ENCODE measurements at regions not wholly inside any gene's neighbourhood (a gene's known extent, or its start where the extent isn't known, plus 50 kb on each side); places are given as distances from the start of the nearest gene placed in this dataset.

DNA sequence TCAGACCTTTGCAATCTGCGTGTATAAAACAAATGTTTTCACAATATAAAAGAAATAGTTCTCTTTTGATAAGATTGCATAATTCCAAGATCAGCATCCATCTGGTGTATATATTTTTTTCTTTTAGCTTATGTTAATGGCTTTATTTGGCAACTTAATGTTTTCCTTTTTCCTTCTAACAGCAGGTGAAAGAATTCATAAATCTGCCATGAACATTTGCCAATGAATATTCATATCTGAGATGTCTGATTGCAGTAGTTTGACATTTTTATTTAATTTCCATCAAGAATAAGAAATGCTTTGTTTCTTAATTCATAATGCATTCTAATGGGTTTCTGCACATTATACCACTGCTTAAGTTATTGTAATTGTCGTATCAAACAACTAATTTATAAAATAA is 184.4 kb upstream of the ROBO2 start:
- H3K4me3 ChIP-seq (replicated peaks; ENCODE audit: insufficient read depth, low read length) = no peak overlapping the region
- H3K27me3 ChIP-seq (ENCODE audit: insufficient read depth, poor library complexity, severe bottlenecking) = no peaks in the 10 kb centered on the region
- DNase-seq (ENCODE audit: low read depth in 1 of 2, low spot score in 1 of 2) = no peak
- no peak overlapping the region for H3K27ac ChIP-seq (replicated peaks)
- TF ChIP-seq SPI1 (IDR thresholded peaks at IDR 0.05; ENCODE audit: borderline replicate concordance, low read depth) (no peak), GABPA (IDR thresholded peaks at IDR 0.05; ENCODE audit: low read depth) (no peak), POLR2AphosphoS5 (IDR thresholded peaks at IDR 0.05; ENCODE audit: low read depth) (no peak)
- TF ChIP-seq, protein P1, sequence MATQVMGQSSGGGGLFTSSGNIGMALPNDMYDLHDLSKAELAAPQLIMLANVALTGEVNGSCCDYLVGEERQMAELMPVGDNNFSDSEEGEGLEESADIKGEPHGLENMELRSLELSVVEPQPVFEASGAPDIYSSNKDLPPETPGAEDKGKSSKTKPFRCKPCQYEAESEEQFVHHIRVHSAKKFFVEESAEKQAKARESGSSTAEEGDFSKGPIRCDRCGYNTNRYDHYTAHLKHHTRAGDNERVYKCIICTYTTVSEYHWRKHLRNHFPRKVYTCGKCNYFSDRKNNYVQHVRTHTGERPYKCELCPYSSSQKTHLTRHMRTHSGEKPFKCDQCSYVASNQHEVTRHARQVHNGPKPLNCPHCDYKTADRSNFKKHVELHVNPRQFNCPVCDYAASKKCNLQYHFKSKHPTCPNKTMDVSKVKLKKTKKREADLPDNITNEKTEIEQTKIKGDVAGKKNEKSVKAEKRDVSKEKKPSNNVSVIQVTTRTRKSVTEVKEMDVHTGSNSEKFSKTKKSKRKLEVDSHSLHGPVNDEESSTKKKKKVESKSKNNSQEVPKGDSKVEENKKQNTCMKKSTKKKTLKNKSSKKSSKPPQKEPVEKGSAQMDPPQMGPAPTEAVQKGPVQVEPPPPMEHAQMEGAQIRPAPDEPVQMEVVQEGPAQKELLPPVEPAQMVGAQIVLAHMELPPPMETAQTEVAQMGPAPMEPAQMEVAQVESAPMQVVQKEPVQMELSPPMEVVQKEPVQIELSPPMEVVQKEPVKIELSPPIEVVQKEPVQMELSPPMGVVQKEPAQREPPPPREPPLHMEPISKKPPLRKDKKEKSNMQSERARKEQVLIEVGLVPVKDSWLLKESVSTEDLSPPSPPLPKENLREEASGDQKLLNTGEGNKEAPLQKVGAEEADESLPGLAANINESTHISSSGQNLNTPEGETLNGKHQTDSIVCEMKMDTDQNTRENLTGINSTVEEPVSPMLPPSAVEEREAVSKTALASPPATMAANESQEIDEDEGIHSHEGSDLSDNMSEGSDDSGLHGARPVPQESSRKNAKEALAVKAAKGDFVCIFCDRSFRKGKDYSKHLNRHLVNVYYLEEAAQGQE (IDR thresholded peaks at IDR 0.05; ENCODE audit: insufficient replicate concordance, low read depth) = no peak
- TF ChIP-seq, protein P2, sequence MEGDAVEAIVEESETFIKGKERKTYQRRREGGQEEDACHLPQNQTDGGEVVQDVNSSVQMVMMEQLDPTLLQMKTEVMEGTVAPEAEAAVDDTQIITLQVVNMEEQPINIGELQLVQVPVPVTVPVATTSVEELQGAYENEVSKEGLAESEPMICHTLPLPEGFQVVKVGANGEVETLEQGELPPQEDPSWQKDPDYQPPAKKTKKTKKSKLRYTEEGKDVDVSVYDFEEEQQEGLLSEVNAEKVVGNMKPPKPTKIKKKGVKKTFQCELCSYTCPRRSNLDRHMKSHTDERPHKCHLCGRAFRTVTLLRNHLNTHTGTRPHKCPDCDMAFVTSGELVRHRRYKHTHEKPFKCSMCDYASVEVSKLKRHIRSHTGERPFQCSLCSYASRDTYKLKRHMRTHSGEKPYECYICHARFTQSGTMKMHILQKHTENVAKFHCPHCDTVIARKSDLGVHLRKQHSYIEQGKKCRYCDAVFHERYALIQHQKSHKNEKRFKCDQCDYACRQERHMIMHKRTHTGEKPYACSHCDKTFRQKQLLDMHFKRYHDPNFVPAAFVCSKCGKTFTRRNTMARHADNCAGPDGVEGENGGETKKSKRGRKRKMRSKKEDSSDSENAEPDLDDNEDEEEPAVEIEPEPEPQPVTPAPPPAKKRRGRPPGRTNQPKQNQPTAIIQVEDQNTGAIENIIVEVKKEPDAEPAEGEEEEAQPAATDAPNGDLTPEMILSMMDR (IDR thresholded peaks at IDR 0.05; ENCODE audit: insufficient read depth, low read length) = no peak

DNA sequence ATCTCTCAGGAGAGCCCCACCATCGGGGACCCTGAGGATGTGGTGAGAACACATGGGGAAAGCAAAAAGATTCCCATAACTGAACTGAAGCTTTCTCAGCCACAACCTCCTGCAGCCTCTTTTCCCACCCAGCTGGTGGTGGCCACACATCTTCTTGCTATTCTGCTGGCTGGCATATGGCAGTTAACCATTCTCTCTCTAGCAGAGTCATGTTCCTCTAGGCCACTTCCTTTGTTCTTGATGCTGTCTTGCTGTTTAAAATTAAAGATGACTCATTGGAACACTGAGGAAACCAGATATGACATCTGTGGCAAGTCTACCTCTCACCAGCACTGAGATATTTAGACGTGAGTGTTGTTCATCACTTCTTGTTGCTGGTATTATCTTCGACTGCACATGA is 180.3 kb upstream of the ROBO2 start:
- DNase-seq (ENCODE audit: low read depth in 1 of 2, low spot score in 1 of 2) = no peak
- H3K4me3 ChIP-seq (replicated peaks; ENCODE audit: insufficient read depth, low read length) = no peak overlapping the region
- TF ChIP-seq, protein P2 (IDR thresholded peaks at IDR 0.05; ENCODE audit: insufficient read depth, low read length) = no peak
- TF ChIP-seq, protein P1 (IDR thresholded peaks at IDR 0.05; ENCODE audit: insufficient replicate concordance, low read depth) = no peak
- no peak for TF ChIP-seq POLR2AphosphoS5 (IDR thresholded peaks at IDR 0.05; ENCODE audit: low read depth)
- TF ChIP-seq SPI1 (IDR thresholded peaks at IDR 0.05; ENCODE audit: borderline replicate concordance, low read depth) = no peak
- TF ChIP-seq GABPA (IDR thresholded peaks at IDR 0.05; ENCODE audit: low read depth) = no peak
- H3K27me3 ChIP-seq (ENCODE audit: insufficient read depth, poor library complexity, severe bottlenecking) = no peaks in the 10 kb centered on the region
- no peak overlapping the region for H3K27ac ChIP-seq (replicated peaks)

DNA sequence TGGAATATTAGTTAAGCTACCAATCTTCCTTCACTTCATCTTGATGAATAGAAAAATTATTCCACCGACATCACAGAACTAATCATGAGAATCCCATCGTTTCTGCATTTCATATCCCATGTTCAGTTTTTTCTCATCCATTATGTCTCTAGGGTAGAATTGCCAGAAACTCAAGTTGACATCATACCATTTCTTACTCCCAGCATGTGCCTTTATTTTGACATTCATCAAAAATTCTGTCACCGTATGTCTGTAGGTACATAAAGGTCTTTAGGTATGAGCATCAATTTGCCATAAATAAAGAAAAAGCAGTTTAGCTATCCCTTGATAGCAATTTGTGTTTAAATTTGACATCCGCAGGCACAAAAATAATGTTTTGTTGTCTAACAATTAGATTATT is 175.5 kb upstream of the ROBO2 start:
- DNase-seq (ENCODE audit: low read depth in 1 of 2, low spot score in 1 of 2) = no peak
- H3K27me3 ChIP-seq (ENCODE audit: insufficient read depth, poor library complexity, severe bottlenecking) = no peaks in the 10 kb centered on the region
- no peak overlapping the region for H3K4me3 ChIP-seq (replicated peaks; ENCODE audit: insufficient read depth, low read length)
- TF ChIP-seq, protein P1 (IDR thresholded peaks at IDR 0.05; ENCODE audit: insufficient replicate concordance, low read depth) = no peak
- TF ChIP-seq POLR2AphosphoS5 (IDR thresholded peaks at IDR 0.05; ENCODE audit: low read depth) = no peak
- no peak overlapping the region for H3K27ac ChIP-seq (replicated peaks)

All from HL-60 (cell line).